ENCODE measurements at regions not wholly inside any gene's neighbourhood (a gene's known extent, or its start where the extent isn't known, plus 50 kb on each side); places are given as distances from the start of the nearest gene placed in this dataset.
A peak's percentile ranks its signal among the peaks of the same experiment; 100 is the strongest.

DNA sequence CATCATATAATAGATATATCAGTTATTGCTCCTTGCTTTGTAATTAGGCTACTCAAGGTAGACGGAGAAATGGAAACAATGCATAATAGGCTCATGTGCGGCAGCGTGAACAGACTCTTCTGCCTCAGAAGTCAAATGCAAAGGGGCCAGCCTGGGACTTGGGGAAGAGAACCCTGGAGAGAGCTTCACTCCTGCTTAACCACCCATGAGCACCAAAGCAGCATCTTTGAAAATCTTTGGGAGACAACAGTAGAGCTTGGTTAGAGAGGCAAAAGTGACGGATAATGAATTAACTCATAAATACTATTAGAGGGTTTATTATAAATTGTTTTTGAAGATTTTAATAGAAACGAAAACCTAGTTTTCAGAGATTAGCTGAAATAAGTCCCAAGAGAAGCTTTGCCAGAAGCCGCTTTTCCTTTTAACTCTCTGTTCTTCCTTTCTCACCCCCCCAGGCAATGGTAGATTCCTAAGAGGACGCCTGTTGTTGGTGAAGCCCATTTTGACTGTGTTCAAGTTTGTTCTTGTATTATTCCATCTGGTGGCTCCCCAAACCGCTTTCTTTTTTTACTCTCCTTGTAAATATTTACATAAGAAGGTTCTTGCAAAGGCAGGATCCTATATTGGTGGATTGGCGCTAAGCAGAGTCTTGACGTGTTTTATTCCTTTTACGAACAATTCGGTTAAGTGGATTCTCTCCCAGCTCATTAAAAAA is 196.0 kb upstream of the TPRG1 start:
- Histone ChIP-seq H3K36me3 (no peaks in the 10 kb centered on the region), H3K4me1 (peaks cover 0 to 25% (median 8%) of the 10 kb centered on the region in 4 donors), H3K9me3 (peaks cover 0 to 6% (median 2%) of the 10 kb centered on the region in 4 donors), H3K4me3 (no peak overlapping the region), H3K27ac (peak overlapping the region in 4 of 5 donors; percentile 31 to 70 (median 63)), H3K27me3 (no peaks in the 10 kb centered on the region)
- DNase-seq, result peak in 1 of 2 donors; percentile 46
- no peak for TF ChIP-seq POLR2A (IDR thresholded peaks at IDR 0.05)
- TF ChIP-seq, protein P1, sequence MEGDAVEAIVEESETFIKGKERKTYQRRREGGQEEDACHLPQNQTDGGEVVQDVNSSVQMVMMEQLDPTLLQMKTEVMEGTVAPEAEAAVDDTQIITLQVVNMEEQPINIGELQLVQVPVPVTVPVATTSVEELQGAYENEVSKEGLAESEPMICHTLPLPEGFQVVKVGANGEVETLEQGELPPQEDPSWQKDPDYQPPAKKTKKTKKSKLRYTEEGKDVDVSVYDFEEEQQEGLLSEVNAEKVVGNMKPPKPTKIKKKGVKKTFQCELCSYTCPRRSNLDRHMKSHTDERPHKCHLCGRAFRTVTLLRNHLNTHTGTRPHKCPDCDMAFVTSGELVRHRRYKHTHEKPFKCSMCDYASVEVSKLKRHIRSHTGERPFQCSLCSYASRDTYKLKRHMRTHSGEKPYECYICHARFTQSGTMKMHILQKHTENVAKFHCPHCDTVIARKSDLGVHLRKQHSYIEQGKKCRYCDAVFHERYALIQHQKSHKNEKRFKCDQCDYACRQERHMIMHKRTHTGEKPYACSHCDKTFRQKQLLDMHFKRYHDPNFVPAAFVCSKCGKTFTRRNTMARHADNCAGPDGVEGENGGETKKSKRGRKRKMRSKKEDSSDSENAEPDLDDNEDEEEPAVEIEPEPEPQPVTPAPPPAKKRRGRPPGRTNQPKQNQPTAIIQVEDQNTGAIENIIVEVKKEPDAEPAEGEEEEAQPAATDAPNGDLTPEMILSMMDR (IDR thresholded peaks at IDR 0.05), result no peak
- no peak for TF ChIP-seq EP300 (IDR thresholded peaks at IDR 0.05)
- TF ChIP-seq POLR2AphosphoS5 (IDR thresholded peaks at IDR 0.05), result no peak
- WGBS, 5 donors, result 41 to 51% (median 46%) methylated on average over 12 of the region's 12 CpGs
- intact Hi-C loops (cut with DNase I; ENCODE audit: low total_unique reads), result loop anchor here (10.0 kb wide), 1 partner anchor 169 kb away; no protein-coding TSS in a partner anchor

DNA sequence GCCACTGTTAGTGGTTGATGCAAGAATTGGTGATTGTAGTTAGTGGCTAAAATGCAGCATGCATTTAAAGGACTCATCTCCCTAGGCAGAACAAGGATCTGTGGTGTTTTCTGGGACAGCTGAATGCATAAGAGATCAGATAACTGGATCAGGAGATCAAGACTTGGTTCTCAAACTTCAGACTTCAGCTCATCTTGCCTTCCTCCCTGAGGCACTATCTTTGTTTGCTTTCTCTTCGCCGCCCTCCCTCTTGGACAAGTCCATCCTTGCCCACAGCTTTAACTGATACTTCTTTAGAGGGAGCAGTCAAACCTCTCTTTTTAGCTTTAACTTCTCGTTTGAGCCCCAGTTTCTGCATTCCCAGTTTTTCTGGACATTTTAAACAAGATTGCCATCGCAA is 195.4 kb upstream of the TPRG1 start:
- TF ChIP-seq, protein P1 (IDR thresholded peaks at IDR 0.05), result no peak
- TF ChIP-seq POLR2A (IDR thresholded peaks at IDR 0.05) (no peak), POLR2AphosphoS5 (IDR thresholded peaks at IDR 0.05) (no peak), EP300 (IDR thresholded peaks at IDR 0.05) (no peak)
- peak overlapping the region in 2 of 5 donors; percentile 5 to 65 for H3K27ac ChIP-seq

DNA sequence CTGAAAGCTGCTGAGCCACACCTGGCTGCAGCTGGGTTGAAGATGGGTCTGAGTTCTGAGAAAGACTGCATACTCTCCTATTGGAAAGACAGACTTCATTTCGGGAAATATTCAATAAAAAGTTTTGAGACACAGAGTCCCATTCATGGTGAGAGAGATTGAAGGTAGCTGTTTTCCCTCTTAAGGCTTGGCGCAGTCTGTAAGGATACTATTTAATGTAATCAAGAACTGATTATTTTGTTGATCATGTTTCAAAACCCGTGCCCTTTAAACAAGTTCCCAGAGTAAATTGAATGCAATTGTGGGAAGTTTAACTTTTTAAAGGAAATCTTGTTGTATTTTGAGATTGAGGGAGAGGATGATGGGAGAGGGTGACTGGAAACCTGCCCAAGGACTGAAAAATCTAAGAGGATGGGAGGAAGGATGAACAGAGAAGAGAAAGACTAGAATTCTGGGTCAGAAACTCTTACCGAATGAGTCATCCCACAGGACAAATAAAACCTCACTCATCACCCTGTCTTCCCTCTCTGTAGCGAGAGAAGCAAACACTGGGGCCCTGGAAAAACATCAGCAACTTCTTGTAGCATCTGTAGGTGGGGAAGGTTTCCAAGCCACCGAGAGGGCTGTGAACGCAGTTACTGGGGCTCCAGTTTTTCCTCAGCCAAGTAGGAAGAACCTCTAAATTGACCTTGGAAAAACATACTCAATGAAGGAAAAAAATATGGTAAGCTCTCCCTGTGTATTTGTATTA is 193.2 kb upstream of the TPRG1 start:
- Histone ChIP-seq H3K27ac (peak overlapping the region in 4 of 5 donors; percentile 24 to 52 (median 45)), H3K9me3 (no peaks in the 10 kb centered on the region), H3K36me3 (no peaks in the 10 kb centered on the region), H3K4me3 (no peak overlapping the region), H3K27me3 (no peaks in the 10 kb centered on the region), H3K4me1 (peaks cover 0 to 25% (median 8%) of the 10 kb centered on the region in 4 donors)
- 20 to 42% (median 28%) methylated on average over 7 of the region's 7 CpGs for WGBS, 5 donors
- intact Hi-C loops (cut with DNase I; ENCODE audit: low total_unique reads), result loop anchor here (10.0 kb wide), 1 partner anchor 166 kb away; no protein-coding TSS in a partner anchor
- TF ChIP-seq, protein P1 (IDR thresholded peaks at IDR 0.05), result no peak
- TF ChIP-seq POLR2A (IDR thresholded peaks at IDR 0.05) (no peak), EP300 (IDR thresholded peaks at IDR 0.05) (no peak), POLR2AphosphoS5 (IDR thresholded peaks at IDR 0.05) (no peak)
- peak in 1 of 2 donors; percentile 67 for DNase-seq

More for the DNA sequence above, 195.4 kb upstream of the TPRG1 start:
- WGBS, 5 donors, result 51 to 81% (median 55%) methylated on average over 3 to 4 of the region's 4 CpGs
- intact Hi-C loops (cut with DNase I; ENCODE audit: low total_unique reads), result loop anchor here (10.0 kb wide), 1 partner anchor 168 kb away; no protein-coding TSS in a partner anchor
- Histone ChIP-seq H3K36me3 (no peaks in the 10 kb centered on the region), H3K4me1 (peaks cover 0 to 25% (median 8%) of the 10 kb centered on the region in 4 donors), H3K9me3 (no peaks in the 10 kb centered on the region), H3K27me3 (no peaks in the 10 kb centered on the region), H3K4me3 (no peak overlapping the region)
- DNase-seq, result no peak

DNA sequence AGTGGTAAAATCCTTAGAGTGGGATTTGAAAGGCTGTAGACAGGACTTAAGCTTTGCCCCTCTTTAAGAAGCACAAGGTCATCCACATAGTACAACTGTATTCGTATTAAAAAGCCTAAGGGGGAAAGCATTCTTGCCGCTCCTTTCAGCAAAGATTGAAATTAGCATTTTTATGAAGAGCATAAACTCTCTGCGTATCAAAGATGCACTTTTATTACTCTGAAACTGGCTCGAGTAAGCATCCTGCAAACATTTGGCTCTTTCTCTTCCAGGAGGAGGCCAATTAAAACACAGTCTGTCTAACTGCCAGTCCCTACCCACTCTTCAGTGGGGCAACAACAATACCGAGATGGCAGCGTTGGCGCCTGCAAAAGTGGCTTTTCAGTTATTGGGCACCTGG is 192.5 kb upstream of the TPRG1 start:
- H3K4me3 ChIP-seq, result no peak overlapping the region
- peak overlapping the region in 3 of 5 donors; percentile 40 to 52 (median 41) for H3K27ac ChIP-seq
- TF ChIP-seq, protein P1 (IDR thresholded peaks at IDR 0.05), result no peak
- TF ChIP-seq POLR2AphosphoS5 (IDR thresholded peaks at IDR 0.05) (no peak), EP300 (IDR thresholded peaks at IDR 0.05) (no peak), POLR2A (IDR thresholded peaks at IDR 0.05) (no peak)
- H3K27me3 ChIP-seq, result no peaks in the 10 kb centered on the region
- H3K9me3 ChIP-seq, result no peaks in the 10 kb centered on the region
- no peaks in the 10 kb centered on the region for H3K36me3 ChIP-seq
- intact Hi-C loops (cut with DNase I; ENCODE audit: low total_unique reads), result loop anchor here (10.0 kb wide), 1 partner anchor 166 kb away; no protein-coding TSS in a partner anchor
- no peak for DNase-seq
- WGBS, 5 donors, result 73 to 84% (median 81%) methylated on average over 7 of the region's 7 CpGs
- peaks cover 0 to 25% (median 8%) of the 10 kb centered on the region in 4 donors for H3K4me1 ChIP-seq
